ENCODE measurements at regions not wholly inside any gene's neighbourhood (a gene's known extent, or its start where the extent isn't known, plus 50 kb on each side); places are given as distances from the start of the nearest gene placed in this dataset.
A peak's percentile ranks its signal among the peaks of the same experiment; 100 is the strongest.
"Not testable (repeated sequence)": the region's sequence is repeated elsewhere in the genome, so short reads cannot be mapped to it uniquely, and the experiment has no call there.

DNA sequence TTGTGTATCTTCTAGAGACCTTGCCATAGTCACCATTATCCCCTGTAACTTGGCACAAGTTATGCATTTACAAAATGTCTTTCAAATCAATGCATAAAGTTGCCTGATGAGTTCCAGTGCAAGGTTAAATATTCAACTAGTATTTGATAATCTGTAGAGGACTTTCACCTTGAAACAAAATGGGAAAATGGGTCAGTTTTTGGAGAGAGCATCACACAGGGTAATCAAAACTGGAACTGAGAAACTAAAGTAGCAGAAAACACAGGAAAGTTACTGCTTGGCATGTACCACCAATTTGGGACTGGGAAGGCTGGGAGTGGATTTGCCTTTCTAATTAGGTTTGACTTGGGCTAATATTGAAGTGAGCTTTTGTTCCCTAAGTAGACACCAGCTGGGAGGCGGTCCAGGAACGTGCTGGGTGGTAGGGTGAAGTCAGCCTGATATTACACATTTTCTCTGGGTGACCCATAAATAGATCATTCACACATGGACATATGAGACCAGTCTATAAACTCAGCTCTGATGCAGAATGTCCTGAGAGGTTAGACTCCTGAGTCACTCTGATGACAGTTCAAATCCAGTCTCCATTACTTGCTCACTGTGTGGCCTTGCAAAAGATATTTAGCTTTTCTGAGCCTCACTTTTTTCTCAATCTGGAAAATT, 152.3 kb downstream of the PCTP start:
- peak in 1 of 56 donors; percentile 1 for DNase-seq

DNA sequence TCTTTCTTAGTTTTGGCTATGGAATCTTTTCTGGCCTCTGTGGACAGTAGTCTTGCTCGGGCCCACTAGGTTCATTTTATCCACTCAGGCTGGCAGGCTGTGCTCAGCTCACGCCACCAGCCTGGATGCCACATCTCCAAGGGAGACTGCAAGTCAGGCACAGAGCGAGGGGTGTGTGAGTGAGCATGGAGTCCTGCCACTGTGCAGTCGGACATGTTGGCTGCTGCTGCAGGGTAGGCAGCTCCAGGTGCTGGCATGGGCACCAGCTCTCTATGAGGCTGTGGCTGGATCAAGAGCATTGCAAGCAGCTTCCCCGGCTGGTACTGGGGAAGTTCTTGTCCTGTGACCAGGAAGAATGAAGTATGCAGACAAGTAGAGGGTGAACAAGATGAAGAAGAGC, 158.9 kb downstream of the PCTP start:
- DNase-seq = no peak

DNA sequence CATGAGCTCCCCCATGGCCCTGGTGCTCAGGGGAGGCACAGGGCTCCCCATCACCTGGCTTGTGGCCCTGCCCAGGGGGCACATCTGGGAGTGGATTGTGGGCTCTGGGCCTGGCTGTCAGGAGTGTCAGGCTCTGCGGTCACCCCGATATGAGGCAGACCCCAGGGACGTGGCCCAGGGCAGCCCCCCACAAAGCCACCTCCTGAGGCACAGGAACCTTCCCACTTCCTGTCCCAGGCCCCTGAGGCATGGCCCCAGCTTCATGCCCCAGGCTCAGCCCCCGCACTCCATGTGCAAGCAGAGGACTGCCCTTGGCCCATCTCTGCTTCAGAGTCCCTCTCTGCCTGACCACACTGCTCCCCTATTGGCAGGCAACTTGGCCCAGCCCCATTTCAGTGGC, 160.3 kb downstream of the PCTP start:
- DNase-seq = no peak

DNA sequence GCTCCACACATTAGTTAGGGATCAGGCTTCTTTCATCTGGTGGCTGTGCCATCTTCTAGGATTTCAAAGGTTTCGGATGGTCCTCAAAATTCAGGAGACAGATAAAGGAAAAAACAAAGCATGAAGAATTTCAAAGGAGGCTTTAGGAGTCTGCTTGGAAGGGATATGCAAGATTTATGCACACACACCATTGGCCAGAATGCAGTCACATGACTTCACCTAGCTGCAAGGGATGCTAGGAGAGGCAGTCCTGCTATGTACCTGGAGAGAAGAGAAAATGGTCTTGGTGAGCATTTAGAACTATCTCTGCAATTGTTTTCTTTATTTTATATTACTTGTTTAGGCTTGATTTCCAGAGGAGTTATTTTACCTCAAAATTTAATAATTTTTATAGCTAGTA, 174.6 kb downstream of the PCTP start:
- no peak for DNase-seq

DNA sequence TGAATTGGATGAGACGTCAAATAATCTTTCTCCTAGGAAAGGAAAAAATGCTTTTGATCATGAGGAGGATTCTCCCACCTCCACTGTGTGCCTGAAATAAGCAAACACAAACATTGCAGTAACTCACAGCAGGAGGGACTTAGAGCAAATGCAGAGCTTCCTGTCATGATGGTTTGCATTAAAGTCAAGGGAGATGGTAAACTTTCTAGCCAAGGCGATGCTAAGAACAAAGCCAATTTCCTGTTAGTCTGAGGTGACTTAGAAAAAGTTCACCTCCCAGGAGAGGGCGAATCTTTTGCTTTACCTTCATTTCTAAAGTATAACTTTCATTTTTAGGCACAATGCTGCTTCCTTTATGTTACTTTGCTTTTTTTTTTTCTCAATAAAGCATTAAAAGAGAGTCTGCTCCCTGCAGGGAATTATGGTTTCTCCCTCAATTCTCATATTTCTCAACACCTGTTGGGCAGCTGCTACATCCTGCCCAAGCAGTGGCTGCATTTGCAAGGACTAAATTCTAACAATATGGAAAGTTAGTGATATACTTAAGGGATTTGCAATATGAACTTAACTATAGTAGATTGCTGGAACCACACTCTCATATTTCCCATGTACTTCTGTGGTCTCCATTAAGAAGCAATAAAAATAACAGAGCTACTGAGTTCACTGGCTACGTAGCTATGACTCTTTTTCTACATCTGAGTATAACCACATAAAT, 175.6 kb downstream of the PCTP start:
- DNase-seq = no peak

DNA sequence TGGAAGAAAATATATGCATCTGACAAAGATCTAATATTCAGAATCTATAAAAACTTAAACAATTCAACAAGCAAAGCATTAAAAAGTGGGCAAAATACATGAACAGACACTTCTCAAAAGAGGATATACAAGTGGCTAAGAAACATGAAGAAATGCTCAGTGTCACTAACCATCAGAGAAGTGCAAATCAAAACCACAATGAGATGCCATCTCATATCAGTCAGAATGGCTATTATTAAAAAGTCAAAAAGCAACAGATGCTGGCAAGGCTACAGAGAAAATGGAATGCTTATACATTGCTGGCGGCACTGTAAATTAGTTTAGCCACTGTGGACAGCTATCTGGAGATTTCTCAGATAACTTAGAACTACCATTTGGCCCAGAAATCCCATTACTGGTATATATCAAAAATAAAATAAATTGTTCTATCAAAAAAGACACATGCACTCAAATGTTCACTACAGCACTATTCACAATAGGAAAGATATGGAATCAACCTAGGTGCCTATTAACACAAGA, 179.5 kb downstream of the PCTP start:
- DNase-seq = no peak

DNA sequence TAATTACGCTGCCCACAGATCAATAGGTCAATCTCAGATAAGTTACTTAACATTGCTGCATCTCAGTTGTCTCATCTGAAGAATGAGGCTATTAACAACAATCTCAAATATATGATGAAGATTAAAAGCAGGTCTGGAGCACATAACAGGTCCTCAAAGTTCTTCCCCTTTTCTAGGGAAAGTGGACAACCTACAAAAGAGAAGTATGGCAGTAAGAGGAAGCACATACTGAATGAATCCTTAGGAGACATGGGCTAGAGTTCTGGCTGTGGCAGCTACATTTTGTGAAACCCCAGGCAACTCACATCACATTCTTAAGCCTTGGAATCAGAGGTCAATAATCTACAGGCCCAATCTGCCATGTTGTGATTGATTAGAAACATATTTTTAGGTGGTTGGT, 180.6 kb downstream of the PCTP start:
- DNase-seq = no peak

DNA sequence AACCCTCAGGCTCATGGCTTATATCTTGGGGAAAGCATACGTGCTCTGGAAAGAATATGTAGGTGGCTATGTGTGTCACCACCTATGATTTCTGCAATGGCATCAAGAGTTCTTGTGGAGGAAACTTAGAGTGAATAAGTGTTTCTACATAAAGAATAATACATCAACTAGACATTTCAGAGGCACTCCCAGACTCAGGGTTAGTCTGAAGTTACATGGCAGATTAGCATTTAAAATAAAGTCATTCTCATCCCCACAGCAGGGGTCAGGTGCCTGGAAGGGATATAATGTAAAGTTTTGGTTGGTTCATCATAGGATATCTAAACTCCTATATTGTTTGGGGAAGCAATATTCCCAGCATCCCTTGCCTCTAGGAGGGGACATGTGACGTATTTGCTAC, 182.1 kb downstream of the PCTP start:
- no peak for DNase-seq

DNA sequence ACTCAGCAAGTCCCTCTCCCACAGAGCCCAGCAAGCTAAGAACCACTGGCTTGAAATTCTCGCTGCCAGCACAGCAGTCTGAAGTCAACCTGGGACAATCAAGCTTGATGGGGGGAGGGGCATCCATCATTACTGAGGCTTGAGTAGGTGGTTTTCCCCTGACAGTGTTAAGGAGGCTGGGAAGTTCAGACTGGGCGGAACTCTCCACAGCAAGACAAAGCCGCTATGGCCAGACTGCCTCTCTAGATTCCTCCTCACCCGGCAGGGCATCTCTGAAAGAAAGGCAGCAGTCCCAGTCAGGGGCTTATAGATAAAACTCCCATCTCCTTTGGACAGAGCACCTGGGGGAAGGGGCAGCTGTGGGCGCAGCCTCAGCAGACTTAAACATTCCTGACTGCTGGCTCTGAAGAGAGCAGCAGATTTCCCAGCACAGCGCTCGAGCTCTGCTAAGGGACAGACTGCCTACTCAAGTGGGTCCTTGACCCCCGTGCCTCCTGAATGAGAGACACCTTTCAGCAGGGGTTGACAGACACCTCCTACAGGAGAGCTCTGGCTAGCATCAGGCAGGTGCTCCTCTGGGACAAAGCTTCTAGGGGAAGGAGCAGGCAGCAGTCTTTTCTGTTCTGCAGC, 188.4 kb downstream of the PCTP start:
- not testable (repeated sequence) for DNase-seq

DNA sequence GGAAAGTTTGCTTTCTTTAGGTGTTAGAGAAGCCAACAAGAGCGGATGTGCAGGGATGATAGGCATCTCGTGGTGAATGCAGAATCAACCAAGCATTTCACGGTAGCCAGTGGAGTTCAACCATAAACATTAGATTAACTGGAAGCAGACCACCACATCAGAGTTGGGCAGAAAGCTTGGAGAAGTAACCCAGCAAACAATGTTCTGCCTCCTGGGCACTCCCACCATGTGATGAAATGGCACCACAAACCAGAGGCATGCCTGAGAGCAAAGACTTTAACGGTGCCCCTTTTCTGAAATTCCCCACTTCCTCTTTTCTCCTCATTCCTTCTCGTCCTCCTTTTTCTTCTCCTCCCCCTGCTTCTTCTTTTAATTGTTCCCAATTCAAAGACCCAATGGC, 193.5 kb upstream of the ANKFN1 start:
- DNase-seq = no peak

DNA sequence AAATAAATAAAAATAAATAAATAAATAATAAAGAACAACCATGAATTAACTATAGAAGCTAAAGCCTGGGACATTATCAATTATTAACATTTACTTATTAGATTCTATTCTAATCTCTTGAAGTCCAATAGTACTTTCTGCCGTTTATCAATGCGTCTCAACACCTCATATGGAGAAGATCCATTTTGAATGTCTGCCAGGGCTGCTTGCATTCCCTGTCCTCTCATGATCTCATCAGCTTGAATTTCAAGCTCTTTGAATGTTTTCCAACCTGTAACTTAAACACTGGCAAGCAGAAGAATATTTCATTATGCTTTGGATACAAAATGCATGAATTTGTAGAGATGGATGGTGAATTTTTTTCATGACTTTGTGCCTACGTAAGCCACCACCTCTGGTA, 191.9 kb upstream of the ANKFN1 start:
- DNase-seq = no peak

DNA sequence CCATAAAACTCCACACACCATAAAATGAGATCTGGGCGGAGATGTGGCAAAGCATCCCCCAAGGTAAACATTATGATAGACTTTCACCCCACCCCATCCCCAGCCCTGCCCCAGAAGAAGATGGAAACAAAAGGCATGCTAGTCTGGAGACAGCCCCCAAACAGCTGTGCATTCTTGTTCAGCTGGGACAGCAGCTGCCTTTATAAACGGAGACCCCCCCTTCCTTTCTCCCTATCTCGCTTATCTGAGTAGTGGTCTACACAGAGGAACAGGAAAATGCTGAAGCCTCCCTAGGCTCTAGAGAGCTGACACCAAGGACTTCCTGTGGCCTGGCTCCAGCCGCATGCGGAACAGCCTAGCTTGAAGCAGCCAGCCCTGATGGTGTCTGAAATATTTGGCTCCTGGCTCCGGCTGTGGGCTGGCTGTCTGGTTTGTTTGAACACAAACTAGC, 190.3 kb upstream of the ANKFN1 start:
- DNase-seq = no peak

DNA sequence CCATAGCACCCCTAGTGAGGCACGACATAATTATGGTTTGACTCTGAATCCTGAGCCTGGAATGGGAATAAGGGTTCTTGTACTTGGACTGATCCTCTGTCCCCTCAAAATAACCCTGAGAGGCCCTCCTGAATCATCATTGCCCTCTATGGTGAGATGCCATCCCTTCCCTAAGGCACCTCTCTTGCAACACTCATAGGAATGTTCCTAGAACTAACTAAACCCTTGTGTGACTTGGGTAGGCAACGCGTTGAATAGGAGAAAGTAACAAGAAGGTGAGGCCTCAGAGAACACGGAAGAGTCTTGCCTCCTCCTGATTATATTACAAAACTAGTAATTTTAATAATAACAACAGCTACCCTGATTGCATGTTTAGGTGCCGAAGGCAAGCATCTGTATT, 189.1 kb upstream of the ANKFN1 start:
- no peak for DNase-seq

DNA sequence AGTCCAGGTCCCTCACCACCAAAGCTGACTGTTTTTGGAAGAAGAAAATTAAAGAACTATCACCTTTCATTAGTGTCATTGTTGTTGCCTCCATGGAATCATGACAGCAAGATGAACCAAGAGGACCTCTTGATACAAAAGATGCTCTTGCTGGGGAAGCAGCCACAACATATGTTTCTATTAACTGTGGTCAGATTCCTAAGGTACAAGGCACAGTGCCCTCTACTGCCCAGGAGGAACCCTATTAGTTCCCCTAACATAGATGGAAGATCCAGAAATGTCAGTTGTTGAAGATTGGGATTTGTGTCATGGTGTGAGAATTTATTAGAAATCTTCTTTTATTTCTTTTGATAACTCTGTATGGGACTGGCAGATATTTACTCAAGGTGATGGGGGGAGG, 188.2 kb upstream of the ANKFN1 start:
- DNase-seq = no peak

DNA sequence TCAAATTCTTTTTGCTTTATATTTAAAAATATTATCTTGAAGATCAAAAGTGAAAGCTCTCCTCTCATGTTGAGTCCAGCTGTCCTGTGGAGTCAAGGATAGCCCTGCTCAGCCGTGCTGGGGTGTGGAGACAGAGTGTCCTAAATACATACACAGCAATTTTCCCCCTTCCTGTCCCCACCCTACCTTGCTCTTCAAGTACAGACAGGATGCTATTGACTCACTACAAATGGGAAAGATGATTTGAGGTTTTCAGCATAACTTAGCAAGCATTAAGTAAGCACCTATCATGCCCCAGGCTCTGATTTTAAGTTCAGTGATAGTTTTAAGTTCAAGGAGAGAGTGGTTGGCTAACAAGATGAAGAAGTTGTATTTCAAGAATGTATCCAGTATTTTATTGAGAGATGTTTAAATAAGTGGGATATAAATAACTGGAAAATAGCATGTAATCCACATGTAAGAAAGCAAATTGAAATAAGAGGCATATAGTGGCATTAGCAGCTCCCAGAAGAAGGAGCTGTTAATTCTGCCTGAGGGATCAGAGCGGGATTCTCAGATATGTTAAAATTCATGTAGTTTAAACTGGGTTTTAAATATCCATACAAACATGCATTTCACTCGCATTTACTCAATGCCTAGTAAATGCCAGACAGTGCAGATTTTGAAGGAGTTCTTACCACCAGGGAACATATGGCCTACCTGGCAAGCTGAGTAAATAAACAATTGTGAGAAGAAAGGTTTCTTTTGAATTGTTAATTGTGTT, 183.5 kb upstream of the ANKFN1 start:
- no peak for DNase-seq

DNA sequence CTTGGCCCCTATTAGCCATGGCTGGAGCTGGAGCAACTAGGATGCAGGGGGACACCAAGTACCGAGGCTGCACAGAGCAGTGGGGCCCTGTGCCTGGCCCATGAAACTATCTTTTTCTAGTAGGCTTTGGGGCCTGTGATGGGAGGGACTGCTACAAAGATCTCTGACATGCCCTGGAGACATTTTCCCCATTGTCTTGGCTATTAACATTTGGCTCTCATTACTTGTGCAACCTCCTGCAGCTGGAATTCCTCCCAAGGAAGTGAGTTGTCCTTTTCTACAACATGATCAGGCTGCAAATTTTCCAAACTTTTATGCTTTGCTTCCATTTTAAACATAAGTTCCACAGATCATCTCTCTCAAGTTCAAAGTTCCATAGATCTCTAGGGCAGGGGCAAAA, 174.7 kb upstream of the ANKFN1 start:
- DNase-seq = no peak

DNA sequence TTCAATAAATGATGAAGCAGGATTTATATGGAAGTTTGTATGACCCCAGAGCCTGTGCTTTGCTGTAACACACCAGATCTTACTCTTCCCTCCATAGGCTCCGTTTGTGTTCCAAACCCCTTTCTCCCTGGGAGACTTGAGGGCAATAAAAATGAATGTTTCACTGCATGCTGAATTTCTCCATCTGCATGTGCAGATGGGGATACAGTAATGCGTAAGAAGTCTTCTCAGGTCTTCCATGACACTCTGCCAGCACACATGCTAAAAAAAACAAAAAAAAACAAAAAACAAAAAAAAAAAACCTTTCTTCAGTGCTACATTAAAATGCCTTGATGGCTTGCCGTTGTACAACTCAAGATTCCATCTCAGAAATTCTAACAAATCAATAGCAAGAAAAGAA, 170.2 kb upstream of the ANKFN1 start:
- DNase-seq = no peak

DNA sequence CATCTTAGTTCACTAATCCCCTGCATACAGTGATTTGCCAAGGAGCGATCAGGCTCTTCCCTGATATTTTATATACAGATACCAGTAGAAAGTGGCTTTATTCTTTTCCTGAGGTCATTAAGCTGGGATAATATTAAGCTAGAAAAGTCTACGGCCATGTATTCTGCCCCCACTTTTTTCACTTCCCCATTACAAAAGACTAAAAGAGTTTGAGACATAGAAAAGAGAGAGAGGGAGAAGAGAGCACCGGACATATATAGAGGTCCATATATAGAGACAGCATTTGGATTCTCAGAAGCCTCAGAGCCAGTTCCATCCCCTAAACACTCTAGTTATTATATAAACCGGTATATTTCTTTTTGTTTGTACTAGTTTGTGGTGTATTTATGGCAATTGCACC, 166.5 kb upstream of the ANKFN1 start:
- no peak for DNase-seq

DNA sequence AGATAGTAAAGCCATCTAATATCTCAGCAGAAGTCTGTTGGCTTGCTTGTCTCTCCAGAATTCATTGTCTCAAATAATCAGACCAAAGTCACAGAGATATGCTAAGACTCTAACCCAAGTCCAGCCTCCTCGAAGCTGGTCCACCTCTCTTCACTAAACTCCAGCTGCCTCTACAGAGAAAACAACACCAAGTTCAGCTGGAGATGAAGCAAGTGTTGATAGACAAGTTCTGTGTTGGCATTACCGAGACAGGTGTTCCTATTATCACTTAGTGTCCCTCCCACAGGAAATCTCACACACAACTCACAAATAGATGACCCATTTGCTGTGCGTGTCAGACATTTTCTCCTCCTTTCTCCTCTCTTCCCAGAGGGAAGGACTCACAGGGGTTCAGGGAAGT, 164.4 kb upstream of the ANKFN1 start:
- no peak for DNase-seq

DNA sequence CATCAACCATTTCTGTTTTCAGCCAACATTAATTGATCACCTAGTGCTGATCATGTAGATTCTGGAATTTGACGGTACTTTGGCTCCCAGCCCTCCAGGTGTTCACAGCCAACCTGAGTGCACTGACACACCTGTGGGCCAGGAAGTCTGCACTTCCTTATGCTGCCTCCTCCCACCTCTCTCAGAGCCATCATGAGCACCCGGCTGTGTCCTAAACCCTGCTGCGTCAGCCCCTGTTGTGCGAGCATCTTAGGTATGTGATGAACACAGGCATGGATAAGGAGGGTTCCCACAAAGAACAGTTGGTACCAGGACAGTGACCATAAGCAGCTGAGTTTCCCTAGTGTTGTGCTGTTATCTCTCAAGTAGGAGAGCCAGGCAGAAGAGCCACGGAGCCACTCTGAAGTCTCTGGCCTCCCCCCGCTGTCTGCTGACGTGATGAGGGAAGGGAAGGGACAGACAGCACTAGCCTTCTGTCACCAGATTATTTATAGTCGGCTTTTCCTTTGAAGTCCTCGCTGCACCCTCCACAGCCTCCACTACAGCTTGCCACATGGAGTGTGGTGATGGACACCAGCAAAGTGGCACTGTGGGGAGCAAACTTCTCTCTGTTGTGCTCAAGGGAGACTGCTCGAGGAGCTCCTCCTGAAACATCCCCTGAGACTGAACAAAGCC, 162.8 kb upstream of the ANKFN1 start:
- peak in 1 of 56 donors; percentile 4 for DNase-seq

DNA sequence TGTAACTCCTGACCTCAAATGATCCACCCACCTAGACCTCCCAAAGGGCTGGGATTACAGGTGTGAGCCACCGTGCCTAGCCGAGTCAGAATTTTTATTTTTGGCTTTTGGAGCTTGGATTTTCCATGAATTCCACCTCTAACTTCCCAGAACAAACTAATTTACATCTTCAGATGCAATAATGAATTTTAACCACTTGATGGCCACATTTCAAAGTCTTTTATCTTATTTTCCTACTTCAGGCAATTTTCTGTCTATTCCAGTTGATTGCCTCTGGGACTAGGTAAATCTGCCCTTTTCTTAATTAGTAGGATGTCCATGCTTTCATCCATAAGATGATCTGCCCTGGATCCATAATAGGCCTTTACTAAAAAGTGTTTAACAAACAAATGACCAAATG, 156.4 kb upstream of the ANKFN1 start:
- no peak for DNase-seq
